HG03108 (cell line): ENCODE measurements at regions not wholly inside any gene's neighbourhood (a gene's known extent, or its start where the extent isn't known, plus 50 kb on each side); places are given as distances from the start of the nearest gene placed in this dataset.

Experiments used
- ATAC-seq: cut with Tn5 transposase; IDR thresholded peaks from one replicate; pipeline ENCODE4 v1.9.1; 2021; ENCODE audit warnings: moderate library complexity; ENCODE audit not compliant: unreplicated experiment

GRCh38 chr11:81470446-81470845 lies 1263.2 kb downstream of the FAM181B start:
- no peak for ATAC-seq

GRCh38 chr11:81459766-81460306 lies 1273.8 kb downstream of the FAM181B start:
- no peak for ATAC-seq

GRCh38 chr11:81449588-81450156 lies 1284.0 kb downstream of the FAM181B start:
- ATAC-seq = no peak

- no peak for ATAC-seq
These were observed 1289.4 kb downstream of the FAM181B start for GRCh38 chr11:81444297-81444696.

- ATAC-seq = no peak
These were observed 1301.3 kb downstream of the FAM181B start for GRCh38 chr11:81432333-81432732.

- ATAC-seq = no peak
These were observed 1308.8 kb downstream of the FAM181B start for GRCh38 chr11:81424822-81425221.

- no peak for ATAC-seq
These were observed 1311.3 kb downstream of the FAM181B start for GRCh38 chr11:81422402-81422801.

GRCh38 chr11:81421251-81421860 lies 1312.3 kb downstream of the FAM181B start:
- no peak for ATAC-seq

- ATAC-seq = no peak
These were observed 1312.9 kb downstream of the FAM181B start for GRCh38 chr11:81420668-81421250.

- no peak for ATAC-seq
These were observed 1336.3 kb downstream of the FAM181B start for GRCh38 chr11:81397316-81397715.

GRCh38 chr11:81394311-81394710 lies 1339.4 kb downstream of the FAM181B start:
- no peak for ATAC-seq

- ATAC-seq = no peak
These were observed 1345.3 kb downstream of the FAM181B start for GRCh38 chr11:81388326-81388725.

GRCh38 chr11:81380395-81380794 lies 1353.3 kb downstream of the FAM181B start:
- ATAC-seq = no peak

GRCh38 chr11:81377418-81377817 lies 1356.2 kb downstream of the FAM181B start:
- no peak for ATAC-seq

GRCh38 chr11:81373986-81374385 lies 1359.7 kb downstream of the FAM181B start:
- no peak for ATAC-seq

GRCh38 chr11:81368192-81368591 lies 1365.5 kb downstream of the FAM181B start:
- no peak for ATAC-seq

- ATAC-seq = no peak
These were observed 1368.2 kb downstream of the FAM181B start for GRCh38 chr11:81365496-81365895.

- ATAC-seq = no peak
These were observed 1374.2 kb downstream of the FAM181B start for GRCh38 chr11:81359476-81359875.

- ATAC-seq = no peak
These were observed 1388.1 kb downstream of the FAM181B start for GRCh38 chr11:81345609-81346008.

- no peak for ATAC-seq
These were observed 1390.7 kb downstream of the FAM181B start for GRCh38 chr11:81342966-81343365.

GRCh38 chr11:81340225-81340624 lies 1393.4 kb downstream of the FAM181B start:
- no peak for ATAC-seq

GRCh38 chr11:81339521-81339920 lies 1394.1 kb downstream of the FAM181B start:
- ATAC-seq = no peak
